GM18867 (cell line): ENCODE measurements at regions not wholly inside any gene's neighbourhood (a gene's known extent, or its start where the extent isn't known, plus 50 kb on each side); places are given as distances from the start of the nearest gene placed in this dataset.
A peak's percentile ranks its signal among the peaks of the same experiment; 100 is the strongest.
"Not testable (repeated sequence)": the region's sequence is repeated elsewhere in the genome, so short reads cannot be mapped to it uniquely, and the experiment has no call there.

ENCODE experiments used
- ATAC-seq: cut with Tn5 transposase; IDR thresholded peaks from one replicate; pipeline ENCODE4 v1.9.1; 2021; ENCODE audit warnings: mild to moderate bottlenecking, moderate library complexity; ENCODE audit not compliant: unreplicated experiment

DNA sequence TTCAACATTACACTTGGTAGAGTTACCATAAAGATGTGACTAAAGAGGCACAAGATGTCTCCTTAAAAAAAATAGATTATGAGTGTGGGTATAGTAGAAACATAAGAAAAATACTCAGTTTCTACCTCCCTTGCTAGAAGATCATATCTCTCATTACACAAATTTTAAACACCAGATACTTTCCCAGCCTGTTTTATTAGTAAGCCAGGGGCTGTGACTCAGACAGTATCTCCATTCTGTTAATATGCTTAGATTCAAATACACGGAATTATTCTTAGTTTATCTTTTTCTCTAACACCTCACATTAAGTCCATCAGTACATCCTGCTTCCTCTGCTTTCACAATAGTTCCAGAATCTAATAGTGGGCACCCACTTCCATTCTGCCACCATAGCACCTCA is 561.8 kb upstream of the ADAMTS5 start:
- no peak for ATAC-seq

DNA sequence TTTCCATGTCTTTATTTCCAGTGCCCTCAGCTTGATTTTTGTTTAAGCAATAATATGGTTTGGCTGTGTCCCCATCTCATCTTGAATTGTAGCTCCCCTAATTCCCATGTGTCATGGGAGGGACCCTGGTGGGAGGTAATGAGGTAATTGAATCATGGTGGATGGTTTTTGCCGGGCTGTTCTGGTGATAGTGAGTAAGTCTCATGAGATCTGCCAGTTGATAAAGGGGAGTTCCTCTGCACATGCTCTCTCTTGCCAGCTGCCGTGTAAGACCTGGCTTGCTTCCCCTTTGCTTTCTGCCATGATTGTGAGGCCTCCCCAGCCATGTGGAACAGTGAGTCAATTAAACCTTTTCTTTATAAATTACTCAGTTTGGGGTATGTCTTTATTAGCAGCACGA is 559.6 kb upstream of the ADAMTS5 start:
- no peak for ATAC-seq

- ATAC-seq: no peak
Observed at GRCh38 chr21:27525780-27526179, 558.9 kb upstream of the ADAMTS5 start.

DNA sequence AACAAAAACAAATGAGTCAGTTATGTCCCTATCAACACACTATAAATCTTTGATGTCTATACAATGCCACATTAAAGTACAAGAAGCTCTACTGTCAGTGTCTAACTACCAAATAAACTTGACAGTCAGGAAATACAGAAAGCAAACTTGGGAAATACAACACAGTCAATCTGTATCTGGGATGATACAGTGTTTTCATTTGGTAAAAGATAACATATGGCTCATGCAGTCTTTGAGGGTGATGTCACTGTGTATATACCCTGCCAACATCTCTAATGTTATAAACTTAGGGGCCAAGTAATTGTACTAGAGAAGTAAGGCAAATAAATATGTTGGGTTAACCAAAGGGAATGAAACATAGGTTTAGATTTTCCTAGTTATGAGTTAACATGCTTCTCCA is 552.5 kb upstream of the ADAMTS5 start:
- no peak for ATAC-seq

- ATAC-seq: not testable (repeated sequence)
Observed at GRCh38 chr21:27517177-27517576, 550.3 kb upstream of the ADAMTS5 start.

GRCh38 chr21:27515676-27516075 is 548.8 kb upstream of the ADAMTS5 start:
- ATAC-seq: no peak

DNA sequence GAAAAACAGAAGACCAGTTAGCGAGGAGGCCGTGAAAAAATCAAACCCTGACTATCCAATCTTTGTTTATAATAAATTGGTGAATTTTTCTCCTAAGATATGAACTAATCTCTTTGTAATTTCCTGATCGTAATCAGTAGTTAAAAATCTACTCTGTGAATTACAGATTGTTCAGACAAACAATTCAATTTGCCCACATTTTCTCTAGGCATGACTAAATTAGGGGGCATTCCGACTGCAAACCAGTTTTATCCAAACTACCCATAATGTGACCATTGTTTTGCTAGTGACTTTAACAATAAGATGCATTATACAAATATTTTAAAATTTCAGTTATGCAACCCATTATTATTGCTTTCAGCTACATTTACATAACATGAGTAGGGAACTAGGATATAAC is 546.9 kb upstream of the ADAMTS5 start:
- ATAC-seq: no peak

DNA sequence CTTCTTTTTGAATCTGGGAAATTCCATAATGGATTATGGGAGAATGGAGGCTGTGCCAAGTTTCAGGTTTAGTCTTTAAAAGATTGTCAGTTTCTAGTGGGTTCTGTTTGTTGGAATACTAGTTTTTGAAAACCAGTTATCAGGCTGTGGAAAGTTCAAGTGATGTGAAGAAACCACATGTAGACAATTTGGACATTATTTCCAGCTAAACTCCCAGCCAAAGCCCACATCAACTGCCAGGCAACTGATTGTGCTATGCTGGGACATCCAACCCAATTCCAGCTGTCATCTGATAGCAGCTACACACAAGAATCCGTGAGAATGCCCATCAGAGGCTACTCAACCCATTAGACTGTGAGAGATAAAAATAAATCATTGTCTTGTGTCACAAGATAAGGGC is 546.1 kb upstream of the ADAMTS5 start:
- no peak for ATAC-seq

DNA sequence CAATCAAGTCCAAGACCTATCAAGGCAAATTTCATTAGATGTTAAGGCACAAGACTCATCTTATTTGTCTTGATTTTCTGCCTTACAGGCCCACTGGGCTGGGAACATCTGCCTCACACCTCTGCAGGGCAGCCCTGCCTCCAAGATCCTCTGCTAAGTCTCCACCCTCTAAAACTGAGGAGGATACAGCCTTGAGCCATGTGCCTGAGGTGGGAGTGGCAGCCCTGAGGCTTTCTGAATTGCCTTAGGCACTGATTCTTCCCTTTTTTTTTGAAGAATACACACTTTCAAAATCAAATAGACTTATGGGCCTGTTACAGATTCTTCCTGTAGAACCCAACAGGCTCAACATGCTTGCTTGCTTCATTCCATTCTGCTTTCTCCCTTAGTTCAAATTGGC is 544.3 kb upstream of the ADAMTS5 start:
- no peak for ATAC-seq

DNA sequence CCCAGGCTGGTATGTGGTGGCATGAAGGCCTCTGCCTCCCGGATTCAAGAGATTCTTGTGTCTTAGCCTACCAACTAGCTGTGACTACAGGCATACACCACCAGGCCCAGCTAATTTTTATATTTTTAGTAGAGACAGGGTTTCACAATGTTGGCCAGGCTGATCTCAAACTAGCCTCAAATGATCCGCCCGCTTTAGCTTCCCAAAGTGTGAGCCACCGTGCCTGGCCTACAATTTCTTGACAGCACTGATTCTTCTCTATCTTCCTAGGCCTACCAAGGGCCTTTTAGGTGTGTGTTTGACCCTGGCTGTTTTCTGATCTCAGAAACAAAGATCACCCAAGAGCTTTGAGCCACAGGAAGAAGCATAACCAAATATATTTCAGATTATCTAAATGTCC is 540.8 kb upstream of the ADAMTS5 start:
- no peak for ATAC-seq

DNA sequence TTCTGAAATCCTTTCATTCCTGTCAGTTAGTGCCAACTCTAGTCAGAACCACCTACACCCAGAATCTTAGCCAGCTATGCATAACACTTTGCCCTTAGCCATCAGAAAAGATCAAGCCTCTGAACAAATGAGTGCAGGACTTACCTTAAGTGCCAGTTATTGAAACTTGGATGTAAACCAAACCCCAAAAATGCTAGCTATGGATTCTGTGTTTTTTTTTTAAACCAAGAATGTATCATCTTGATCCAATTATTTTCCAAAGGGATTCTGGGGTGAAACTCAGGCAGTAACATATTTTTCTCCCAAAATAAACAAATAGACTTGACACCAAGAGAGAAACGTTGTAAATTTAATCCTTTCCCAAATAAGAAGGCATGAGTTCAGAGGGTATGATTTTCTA is 538.6 kb upstream of the ADAMTS5 start:
- no peak for ATAC-seq

GRCh38 chr21:27502801-27503200 is 535.9 kb upstream of the ADAMTS5 start:
- no peak for ATAC-seq

DNA sequence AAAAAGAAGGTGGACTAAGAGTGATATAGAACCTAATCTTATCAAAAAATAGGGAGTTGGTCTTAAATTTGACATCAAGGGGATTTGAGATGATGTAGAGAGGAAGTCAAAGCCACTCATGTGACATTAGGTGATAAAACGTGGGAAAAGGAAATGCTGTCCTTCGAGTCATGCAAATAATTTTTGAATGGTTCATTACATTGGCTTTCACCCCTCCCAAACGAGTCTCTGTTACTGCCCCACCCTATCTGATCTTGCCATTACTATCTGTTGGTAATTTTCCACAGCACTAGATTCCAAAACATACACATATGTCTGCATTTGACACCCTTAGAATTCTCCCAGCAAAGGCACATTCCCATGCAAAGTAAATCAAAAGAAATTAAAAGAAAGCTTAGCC is 531.1 kb upstream of the ADAMTS5 start:
- ATAC-seq: no peak

DNA sequence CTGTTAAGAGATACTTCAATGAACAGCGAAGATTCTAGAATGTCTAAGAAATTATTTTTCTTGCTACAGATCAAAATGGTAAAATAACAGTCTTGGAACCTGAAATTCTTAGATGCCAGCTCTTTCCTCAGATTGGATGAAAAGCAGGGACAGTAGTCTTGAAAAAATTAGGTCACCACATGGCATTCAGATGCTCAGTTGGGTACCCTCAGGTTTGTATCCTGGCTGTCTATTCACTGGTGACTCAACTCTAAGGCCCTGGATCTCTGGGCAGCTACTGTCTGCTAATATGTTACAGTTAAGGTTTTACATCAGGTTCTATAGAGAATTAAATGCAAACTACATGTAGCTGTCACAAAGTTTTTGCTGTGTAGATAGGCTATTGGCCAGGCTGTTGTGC is 528.9 kb upstream of the ADAMTS5 start:
- no peak for ATAC-seq

- ATAC-seq: no peak
Observed at GRCh38 chr21:27493542-27493941, 526.7 kb upstream of the ADAMTS5 start.

DNA sequence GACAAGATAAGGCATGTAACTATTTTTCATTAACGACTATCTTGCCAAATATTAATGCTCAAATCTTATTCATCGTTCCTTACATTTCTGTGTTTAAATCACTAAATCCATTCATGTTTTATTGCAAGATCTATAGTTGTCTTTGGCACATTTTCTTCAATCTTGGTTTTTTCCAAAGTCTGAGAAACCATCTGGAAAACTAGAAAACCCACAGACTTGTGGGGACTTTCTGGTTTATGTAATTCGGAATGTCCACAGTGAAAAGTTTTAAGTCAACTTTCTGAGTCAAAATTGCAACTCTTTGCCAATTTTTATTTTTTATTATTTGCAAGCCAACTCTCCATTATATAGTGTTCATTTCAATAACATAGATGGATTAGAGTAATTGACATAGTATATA is 520.8 kb upstream of the ADAMTS5 start:
- ATAC-seq: no peak

DNA sequence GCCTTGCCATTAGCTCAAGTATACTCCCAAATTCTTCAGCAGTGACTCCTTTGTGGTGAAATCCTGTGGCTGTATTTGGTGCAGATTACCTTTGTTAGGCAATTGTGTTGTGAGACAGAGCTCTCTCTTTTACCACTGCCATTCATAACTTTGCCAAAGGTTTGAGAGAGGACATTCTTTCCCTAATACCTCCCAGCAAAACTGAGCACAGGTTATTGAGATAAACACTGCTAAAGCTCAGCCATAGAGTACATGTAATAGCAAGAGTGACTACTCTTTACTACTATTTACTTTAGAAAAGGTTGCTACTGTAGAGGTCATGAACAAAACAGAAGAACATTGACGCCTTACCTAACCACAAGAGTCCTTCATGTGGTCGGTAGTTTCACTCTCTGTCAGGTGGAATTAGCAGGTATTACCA is 514.0 kb upstream of the ADAMTS5 start:
- ATAC-seq: no peak

GRCh38 chr21:27477296-27477695 is 510.4 kb upstream of the ADAMTS5 start:
- ATAC-seq: no peak

GRCh38 chr21:27476696-27477095 is 509.8 kb upstream of the ADAMTS5 start:
- no peak for ATAC-seq

DNA sequence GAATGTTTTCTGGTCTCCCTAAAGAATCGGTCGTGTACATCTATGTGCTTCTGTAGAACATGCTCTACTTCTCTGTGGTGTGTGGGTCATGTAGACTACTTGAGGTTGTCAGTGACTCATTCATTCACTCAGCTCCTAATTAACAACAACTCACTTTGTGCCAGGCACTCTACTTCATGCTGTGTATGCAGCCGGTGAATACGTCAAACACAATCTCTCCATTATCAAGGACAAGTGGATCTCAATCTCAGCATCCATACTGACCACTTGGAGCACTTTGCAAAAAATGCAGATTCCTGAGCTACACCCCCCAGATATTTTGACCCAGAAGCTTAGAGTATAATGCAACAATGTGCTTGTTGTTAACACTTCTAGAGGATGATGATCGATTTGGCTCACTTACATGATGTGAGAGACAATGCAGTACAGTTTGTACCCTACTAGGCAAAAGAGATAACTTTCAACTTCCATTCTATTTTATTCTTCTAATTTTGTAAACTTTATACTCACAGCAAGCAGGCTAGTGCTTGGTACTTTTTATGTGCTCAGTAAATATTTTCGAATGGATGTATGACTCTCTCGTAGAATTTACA is 508.6 kb upstream of the ADAMTS5 start:
- ATAC-seq: no peak

- ATAC-seq: no peak
Observed at GRCh38 chr21:27467366-27467765, 500.5 kb upstream of the ADAMTS5 start.

DNA sequence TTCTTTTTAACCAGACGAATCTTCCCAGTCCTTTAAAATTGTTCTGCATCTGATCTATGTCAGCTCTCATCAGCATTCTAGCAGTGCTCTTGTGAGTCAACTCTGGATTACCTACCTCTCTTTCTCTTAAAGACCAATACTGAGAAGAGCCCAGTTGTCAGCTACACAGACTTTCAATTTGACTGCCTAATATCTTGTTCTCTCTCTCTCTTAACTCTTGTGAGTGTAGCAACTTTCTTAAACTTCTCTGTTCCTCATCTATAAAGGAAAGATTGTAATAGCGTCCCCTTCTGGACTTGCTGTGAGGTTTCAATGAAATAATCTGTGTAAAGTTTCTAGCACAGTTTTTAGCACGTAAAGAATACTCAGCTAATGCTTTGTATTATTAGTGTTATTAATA is 499.3 kb upstream of the ADAMTS5 start:
- peak; percentile 58 for ATAC-seq

DNA sequence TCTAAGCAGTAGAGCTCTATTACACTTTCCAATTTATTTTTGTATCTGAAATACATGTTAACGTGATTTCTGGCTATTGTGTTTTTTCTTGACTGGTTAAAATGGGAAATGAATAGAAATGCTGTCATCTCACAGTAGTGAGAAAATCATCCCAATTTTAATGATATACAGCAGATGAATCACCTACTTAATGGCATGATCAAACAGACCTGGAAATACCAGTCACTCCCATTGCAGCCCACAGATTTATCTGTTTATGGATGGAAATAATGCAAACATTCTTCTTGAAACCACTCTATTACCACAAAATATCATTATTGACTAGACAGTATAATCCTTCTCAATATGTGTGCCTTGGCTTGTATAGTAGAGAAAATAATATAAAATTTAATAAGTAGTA is 497.8 kb upstream of the ADAMTS5 start:
- ATAC-seq: no peak

- ATAC-seq: no peak
Observed at GRCh38 chr21:27462726-27463125, 495.8 kb upstream of the ADAMTS5 start.
